HFF-Myc (cell line): ENCODE measurements at regions not wholly inside any gene's neighbourhood (a gene's known extent, or its start where the extent isn't known, plus 50 kb on each side); places are given as distances from the start of the nearest gene placed in this dataset.

Experiments used
- DNase-seq: peaks from one replicate; pipeline ENCODE4 v3.0.0-alpha.2; 2011; ENCODE audit warnings: low read depth; ENCODE audit errors: extremely low read depth
- H3K4me3 ChIP-seq: replicated peaks from 2 replicates; pipeline ENCODE4 v1.5.1; 2011; ENCODE audit warnings: low read depth, mild to moderate bottlenecking, control low read depth, low read length
- TF ChIP-seq, protein P1 (sequence below): IDR thresholded peaks from 2 replicates; pipeline ENCODE4 v1.5.1; 2012; ENCODE audit warnings: mild to moderate bottlenecking, low read depth, low read length, control low read depth; ENCODE audit errors: missing control alignments

DNA sequence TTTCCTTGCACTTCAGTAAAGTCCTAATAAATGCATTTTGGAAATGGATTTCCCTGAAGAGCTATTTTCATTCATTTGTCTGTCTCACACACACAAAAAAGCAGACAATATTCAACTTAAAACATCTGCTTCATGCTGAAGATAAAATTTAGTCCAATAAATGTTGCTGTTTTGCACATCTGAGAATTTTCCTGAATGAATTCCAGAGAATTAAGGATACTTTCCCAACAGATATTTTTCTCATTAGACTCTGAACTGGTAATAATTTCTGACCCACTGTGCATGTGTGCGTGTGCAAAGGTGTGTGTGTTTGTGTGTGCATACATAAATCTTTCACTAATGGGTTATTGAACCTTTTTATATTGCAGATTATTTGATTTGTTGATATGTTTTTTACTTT, 390.2 kb upstream of the TMEFF2 start:
- no peak overlapping the region for H3K4me3 ChIP-seq
- DNase-seq, result no peak
- TF ChIP-seq, protein P1, sequence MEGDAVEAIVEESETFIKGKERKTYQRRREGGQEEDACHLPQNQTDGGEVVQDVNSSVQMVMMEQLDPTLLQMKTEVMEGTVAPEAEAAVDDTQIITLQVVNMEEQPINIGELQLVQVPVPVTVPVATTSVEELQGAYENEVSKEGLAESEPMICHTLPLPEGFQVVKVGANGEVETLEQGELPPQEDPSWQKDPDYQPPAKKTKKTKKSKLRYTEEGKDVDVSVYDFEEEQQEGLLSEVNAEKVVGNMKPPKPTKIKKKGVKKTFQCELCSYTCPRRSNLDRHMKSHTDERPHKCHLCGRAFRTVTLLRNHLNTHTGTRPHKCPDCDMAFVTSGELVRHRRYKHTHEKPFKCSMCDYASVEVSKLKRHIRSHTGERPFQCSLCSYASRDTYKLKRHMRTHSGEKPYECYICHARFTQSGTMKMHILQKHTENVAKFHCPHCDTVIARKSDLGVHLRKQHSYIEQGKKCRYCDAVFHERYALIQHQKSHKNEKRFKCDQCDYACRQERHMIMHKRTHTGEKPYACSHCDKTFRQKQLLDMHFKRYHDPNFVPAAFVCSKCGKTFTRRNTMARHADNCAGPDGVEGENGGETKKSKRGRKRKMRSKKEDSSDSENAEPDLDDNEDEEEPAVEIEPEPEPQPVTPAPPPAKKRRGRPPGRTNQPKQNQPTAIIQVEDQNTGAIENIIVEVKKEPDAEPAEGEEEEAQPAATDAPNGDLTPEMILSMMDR, result no peak

DNA sequence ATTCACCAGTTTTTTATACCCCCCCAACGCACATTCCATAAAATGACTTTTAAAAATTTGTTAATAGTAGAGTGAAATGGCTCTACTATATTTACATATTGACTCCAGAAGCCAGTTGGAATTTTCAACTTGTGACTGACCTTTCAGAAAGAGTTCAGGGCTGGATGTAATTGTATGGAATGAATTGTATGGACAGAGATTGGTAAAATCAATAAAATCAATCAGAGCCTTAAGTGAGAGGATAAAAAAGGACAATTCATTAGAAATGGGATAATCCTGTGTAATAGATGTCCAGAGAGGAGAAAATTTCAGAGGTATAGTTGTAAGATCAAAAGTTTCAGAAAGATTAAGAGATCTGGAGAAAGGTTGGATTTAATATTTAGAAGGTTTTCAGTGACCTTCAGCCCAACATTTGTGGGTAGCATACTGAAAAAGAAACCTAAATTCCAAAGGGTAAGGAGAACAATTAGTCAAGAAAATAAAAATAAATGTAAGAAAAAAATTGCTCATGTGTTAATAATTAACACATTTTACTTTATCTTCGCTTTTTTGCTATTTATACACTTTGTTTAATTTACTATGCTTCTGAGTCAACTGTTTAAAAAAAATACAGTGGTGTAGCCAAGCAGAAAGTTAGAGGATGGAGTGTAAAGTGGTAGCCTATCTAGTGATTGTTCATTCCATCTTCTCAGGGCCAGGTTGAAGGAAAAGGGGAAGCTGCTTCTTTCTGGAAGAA, 385.4 kb upstream of the TMEFF2 start:
- TF ChIP-seq, protein P1, result no peak
- DNase-seq, result no peak
- no peak overlapping the region for H3K4me3 ChIP-seq

DNA sequence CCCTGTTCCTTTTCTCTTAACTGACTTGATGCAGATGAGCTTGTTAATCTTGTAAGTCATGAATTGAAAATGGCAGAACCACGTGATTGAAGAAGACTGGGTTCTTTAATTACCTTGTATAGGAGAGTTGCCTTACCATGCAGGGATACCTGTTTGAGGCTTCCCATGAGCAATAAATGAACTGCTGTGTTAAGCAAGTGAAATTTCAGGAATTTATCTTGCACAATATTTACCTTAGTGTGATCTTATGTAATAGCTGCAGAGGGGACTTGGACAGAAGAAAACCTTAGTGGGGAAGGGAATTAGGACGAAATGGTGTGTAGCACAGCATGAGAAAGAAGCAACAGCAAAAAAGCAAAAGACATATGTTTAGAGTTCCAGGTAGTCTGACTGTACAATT, 384.0 kb upstream of the TMEFF2 start:
- H3K4me3 ChIP-seq, result no peak overlapping the region
- TF ChIP-seq, protein P1, result no peak
- no peak for DNase-seq

DNA sequence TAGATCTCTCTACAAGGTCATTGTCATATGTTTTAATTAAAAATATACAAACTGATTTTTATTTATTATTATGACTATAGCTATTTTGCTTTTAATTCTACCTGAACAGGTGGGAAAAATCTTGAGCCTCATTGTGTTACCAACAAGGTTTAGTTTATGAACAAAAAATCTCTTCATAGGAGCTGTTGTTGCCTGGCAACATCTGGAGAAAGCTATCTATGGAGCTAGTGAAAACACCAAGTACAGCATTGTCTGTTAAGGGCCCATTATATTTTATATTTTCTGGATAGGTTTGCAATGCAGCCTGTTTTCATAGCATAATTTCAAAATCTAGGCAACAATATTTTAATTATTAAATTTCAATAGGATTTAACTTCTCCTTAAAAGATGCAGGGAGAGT, 383.0 kb upstream of the TMEFF2 start:
- DNase-seq, result no peak
- TF ChIP-seq, protein P1, result no peak
- no peak overlapping the region for H3K4me3 ChIP-seq

DNA sequence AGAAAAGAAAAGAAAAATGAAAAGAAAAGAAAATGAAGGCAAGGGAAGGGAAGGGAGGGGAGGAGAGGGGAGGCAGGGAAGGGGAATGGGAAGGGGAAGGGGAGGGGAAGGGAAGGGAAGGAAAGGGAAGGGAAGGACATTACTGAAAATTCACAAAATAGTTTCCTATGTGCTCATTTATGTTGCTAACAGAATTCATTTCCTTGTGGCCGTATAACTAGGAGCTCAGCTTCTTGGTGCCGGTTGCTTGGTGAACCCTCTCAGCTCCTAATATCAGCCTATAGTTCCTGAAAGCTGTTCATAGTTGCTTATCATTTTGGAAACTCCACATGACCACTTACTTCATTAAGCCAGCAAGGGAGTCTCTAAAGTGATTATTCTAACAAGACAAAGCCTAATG, 379.8 kb upstream of the TMEFF2 start:
- DNase-seq, result no peak
- H3K4me3 ChIP-seq, result no peak overlapping the region
- TF ChIP-seq, protein P1, result no peak

DNA sequence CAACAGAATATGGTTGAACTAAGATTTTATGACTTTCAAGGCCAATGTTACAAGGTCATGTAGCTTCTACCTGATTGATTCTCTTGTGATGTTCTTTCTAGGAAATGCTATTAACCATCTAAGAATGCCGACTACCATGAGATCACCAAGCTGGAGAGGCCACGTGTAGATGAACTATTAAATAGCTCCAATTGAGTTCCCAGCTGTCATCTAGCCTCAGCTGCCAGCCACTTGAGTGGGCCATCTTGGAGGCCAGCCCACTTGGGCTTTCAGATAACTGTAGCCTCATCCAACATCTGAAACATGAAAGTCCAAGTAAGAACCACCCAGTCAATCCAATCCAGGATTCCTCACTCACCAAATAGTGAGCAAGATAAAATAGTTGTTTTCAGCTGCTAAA, 376.9 kb upstream of the TMEFF2 start:
- TF ChIP-seq, protein P1, result no peak
- DNase-seq, result no peak

DNA sequence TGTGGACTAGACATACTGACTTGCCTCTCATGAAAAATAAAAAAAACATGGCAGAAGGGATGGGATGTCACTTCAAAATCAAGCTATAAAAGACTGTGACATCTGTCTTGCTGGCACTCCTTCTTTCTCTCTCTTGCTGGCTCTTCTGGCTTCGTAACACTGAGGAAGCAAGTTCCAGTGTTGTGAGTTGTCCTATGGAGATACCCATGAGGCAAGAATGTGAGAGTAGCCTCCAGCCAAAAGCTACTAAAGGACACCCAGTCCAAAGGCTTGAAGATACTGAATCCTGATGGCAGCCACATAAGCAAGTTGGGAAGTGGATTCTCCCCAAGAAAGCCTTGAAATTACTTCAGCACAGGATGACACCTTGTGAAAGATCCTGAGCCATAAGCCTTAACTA, 376.1 kb upstream of the TMEFF2 start:
- TF ChIP-seq, protein P1, result no peak
- no peak for DNase-seq
- no peak overlapping the region for H3K4me3 ChIP-seq

More for the DNA sequence above, 376.9 kb upstream of the TMEFF2 start:
- H3K4me3 ChIP-seq, result no peak overlapping the region
